Keratinocyte (primary cell): ENCODE measurements at regions not wholly inside any gene's neighbourhood (a gene's known extent, or its start where the extent isn't known, plus 50 kb on each side); places are given as distances from the start of the nearest gene placed in this dataset.

Experiments used
- DNase-seq: peaks from one replicate; pipeline ENCODE4 v3.0.0-alpha.2; 2011; ENCODE audit warnings: low read depth, missing footprints, low spot score
- FAIRE-seq: peaks from 2 replicates; lab custom pipeline; 2011; peaks lifted over from hg19 to GRCh38; lab: Jason Lieb, UNC
- H2AFZ ChIP-seq: 2 replicates; pipeline ENCODE4 v1.6.0; 2012; ENCODE audit warnings: low read length, control low read depth, inconsistent platforms; ENCODE audit not compliant: control insufficient read depth
- H3K27ac ChIP-seq: 2 replicates; pipeline ENCODE4 v1.5.1; 2011; ENCODE audit warnings: low read length; ENCODE audit not compliant: control insufficient read depth, insufficient read depth
- H3K27me3 ChIP-seq: 3 replicates; pipeline ENCODE4 v1.6.0; 2011; ENCODE audit warnings: low read length; ENCODE audit not compliant: control insufficient read depth, insufficient read depth; ENCODE audit errors: extremely low read depth
- H3K36me3 ChIP-seq, 2 experiments: 2 replicates in 1 of 2; 3 replicates in 1 of 2; pipeline ENCODE4 v1.5.1; 2011; ENCODE audit warnings: low read length in 2 of 2, mild to moderate bottlenecking in 1 of 2; ENCODE audit not compliant: control insufficient read depth in 2 of 2, insufficient read depth in 2 of 2; ENCODE audit errors: extremely low read depth in 1 of 2
- H3K4me1 ChIP-seq: 3 replicates; pipeline ENCODE4 v1.5.1; 2011; ENCODE audit warnings: low read length; ENCODE audit not compliant: control insufficient read depth, insufficient read depth; ENCODE audit errors: extremely low read depth
- H3K4me2 ChIP-seq: 3 replicates; pipeline ENCODE4 v1.6.0; 2011; ENCODE audit warnings: low read depth, low read length; ENCODE audit not compliant: control insufficient read depth, insufficient read depth; ENCODE audit errors: extremely low read depth
- H3K4me3 ChIP-seq, 3 experiments: fragments of 200-600 bp in 1 of 3; sonication (generic) in 1 of 3; 2 replicates in 2 of 3; 3 replicates in 1 of 3; pipeline ENCODE4 v1.5.1; 2011 to 2016; ENCODE audit warnings: low read length in 3 of 3, mild to moderate bottlenecking in 3 of 3, control low read depth in 2 of 3, inconsistent platforms in 1 of 3, low read depth in 1 of 3, mixed read lengths in 1 of 3, mixed run types in 1 of 3, moderate library complexity in 1 of 3; ENCODE audit not compliant: control insufficient read depth in 2 of 3, insufficient read depth in 2 of 3; ENCODE audit errors: extremely low read depth in 1 of 3
- H3K79me2 ChIP-seq: 2 replicates; pipeline ENCODE4 v1.6.0; 2012; ENCODE audit warnings: low read length; ENCODE audit not compliant: control insufficient read depth, insufficient read depth
- H3K9ac ChIP-seq: 3 replicates; pipeline ENCODE4 v1.6.0; 2011; ENCODE audit warnings: low read length; ENCODE audit not compliant: control insufficient read depth, insufficient read depth; ENCODE audit errors: extremely low read depth
- H3K9me1 ChIP-seq: 3 replicates; pipeline ENCODE4 v1.6.0; 2011; ENCODE audit warnings: low read length; ENCODE audit not compliant: control insufficient read depth, insufficient read depth; ENCODE audit errors: extremely low read depth
- H3K9me3 ChIP-seq: 2 replicates; pipeline ENCODE4 v1.5.1; 2012; ENCODE audit warnings: low read depth, low read length; ENCODE audit not compliant: control insufficient read depth
- H4K20me1 ChIP-seq: 3 replicates; pipeline ENCODE4 v1.6.0; 2011; ENCODE audit warnings: low read length; ENCODE audit not compliant: control insufficient read depth, insufficient read depth; ENCODE audit errors: extremely low read depth
- EZH2 ChIP-seq: IDR thresholded peaks from one replicate; pipeline ENCODE4 v1.6.1; 2012; ENCODE audit warnings: inconsistent platforms, mild to moderate bottlenecking, low read length, moderate library complexity
- dilution Hi-C: fragments of 300-500 bp; cut with MboI; formaldehyde crosslinking; loops from one replicate; pipeline ENCODE4 v1.7.0; 2020; ENCODE audit warnings: low sequenced_read_pairs; ENCODE audit not compliant: extremely low pct_ligation_motif_present
- TF ChIP-seq, protein P1 (sequence below), 3 experiments: IDR thresholded peaks in 1 of 3; conservative IDR thresholded peaks in 1 of 3; optimal IDR thresholded peaks in 1 of 3; 2 replicates in 2 of 3; 3 replicates in 1 of 3; pipeline versions ENCODE3 to v1.5.1; 2011; ENCODE audit warnings: low read length in 3 of 3, mild to moderate bottlenecking in 3 of 3, moderate library complexity in 2 of 3, control low read depth in 1 of 3, inconsistent platforms in 1 of 3; ENCODE audit not compliant: insufficient read depth in 2 of 3; ENCODE audit errors: extremely low read depth in 1 of 3

DNA sequence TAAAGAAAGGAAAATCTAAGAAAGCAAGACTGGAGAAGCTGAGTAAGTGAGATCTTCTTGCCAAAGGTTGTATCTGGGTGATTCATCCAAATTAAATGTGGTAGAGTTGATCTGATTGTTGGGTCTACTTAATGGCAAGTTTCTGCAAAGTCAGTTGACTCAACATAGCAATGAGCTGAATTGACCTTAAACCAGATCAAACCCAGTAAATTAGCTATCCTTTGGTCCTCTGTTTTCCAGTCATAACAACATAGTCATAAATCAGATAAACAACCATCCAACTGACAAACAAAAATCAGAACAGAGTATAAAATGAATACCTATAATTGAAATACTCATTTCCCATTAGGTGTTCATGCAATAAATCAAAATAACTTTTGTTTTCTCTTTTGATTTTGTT lies 142.6 kb upstream of the CFAP20DC start:
- H3K36me3 ChIP-seq, result no peaks in the 10 kb centered on the region
- H3K4me3 ChIP-seq, result no peak overlapping the region
- no peaks in the 10 kb centered on the region for H3K9me3 ChIP-seq
- H2AFZ ChIP-seq, result no peak overlapping the region
- peak overlapping the region; percentile 74 for H3K27ac ChIP-seq
- no peak overlapping the region for H3K9ac ChIP-seq
- H3K4me1 ChIP-seq, result peaks cover 28% of the 10 kb centered on the region
- FAIRE-seq (peak; percentile 69), DNase-seq (peak; percentile 83)
- dilution Hi-C loops, result no loop called here
- TF ChIP-seq, protein P1, sequence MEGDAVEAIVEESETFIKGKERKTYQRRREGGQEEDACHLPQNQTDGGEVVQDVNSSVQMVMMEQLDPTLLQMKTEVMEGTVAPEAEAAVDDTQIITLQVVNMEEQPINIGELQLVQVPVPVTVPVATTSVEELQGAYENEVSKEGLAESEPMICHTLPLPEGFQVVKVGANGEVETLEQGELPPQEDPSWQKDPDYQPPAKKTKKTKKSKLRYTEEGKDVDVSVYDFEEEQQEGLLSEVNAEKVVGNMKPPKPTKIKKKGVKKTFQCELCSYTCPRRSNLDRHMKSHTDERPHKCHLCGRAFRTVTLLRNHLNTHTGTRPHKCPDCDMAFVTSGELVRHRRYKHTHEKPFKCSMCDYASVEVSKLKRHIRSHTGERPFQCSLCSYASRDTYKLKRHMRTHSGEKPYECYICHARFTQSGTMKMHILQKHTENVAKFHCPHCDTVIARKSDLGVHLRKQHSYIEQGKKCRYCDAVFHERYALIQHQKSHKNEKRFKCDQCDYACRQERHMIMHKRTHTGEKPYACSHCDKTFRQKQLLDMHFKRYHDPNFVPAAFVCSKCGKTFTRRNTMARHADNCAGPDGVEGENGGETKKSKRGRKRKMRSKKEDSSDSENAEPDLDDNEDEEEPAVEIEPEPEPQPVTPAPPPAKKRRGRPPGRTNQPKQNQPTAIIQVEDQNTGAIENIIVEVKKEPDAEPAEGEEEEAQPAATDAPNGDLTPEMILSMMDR (optimal IDR thresholded peaks at IDR 0.05 in 1 of 3, IDR thresholded peaks at IDR 0.05 in 1 of 3, conservative IDR thresholded peaks at IDR 0.05 in 1 of 3; ENCODE audit: extremely low read depth in 1 of 3, insufficient read depth in 2 of 3, low read length in 3 of 3), result no peak
- TF ChIP-seq EZH2, result no peak
- no peaks in the 10 kb centered on the region for H3K27me3 ChIP-seq
- no peaks in the 10 kb centered on the region for H3K79me2 ChIP-seq
- H3K4me2 ChIP-seq, result peak overlapping the region; percentile 54
- H4K20me1 ChIP-seq, result no peaks in the 10 kb centered on the region
- no peaks in the 10 kb centered on the region for H3K9me1 ChIP-seq

DNA sequence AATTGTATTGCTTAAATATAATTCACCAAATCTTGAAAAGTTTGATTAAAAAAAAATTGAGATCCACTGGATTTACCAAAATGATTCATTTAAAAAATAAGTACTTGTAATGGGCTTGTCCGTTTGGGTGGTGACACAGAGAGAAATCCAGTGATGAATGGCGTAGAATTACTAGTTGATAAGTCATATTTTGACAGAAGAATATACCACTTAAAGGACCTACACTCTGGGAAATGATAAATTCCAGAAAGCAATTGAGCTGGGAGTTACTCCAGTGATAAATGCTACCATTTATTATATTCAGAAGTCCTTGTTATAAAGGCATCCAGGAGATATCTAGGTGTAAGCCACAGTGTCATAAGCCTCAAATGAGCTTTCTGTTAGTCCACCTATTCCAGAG lies 141.8 kb upstream of the CFAP20DC start:
- peak overlapping the region; percentile 74 for H3K27ac ChIP-seq

More for the DNA sequence above, 141.8 kb upstream of the CFAP20DC start:
- DNase-seq (no peak), FAIRE-seq (no peak)
- H3K9ac ChIP-seq, result no peak overlapping the region
- no peaks in the 10 kb centered on the region for H3K9me3 ChIP-seq
- peaks cover 28% of the 10 kb centered on the region for H3K4me1 ChIP-seq
- no peaks in the 10 kb centered on the region for H3K27me3 ChIP-seq
- no peak for TF ChIP-seq EZH2
- TF ChIP-seq, protein P1 (optimal IDR thresholded peaks at IDR 0.05 in 1 of 3, IDR thresholded peaks at IDR 0.05 in 1 of 3, conservative IDR thresholded peaks at IDR 0.05 in 1 of 3; ENCODE audit: extremely low read depth in 1 of 3, insufficient read depth in 2 of 3, low read length in 3 of 3), result no peak
- H3K79me2 ChIP-seq, result no peaks in the 10 kb centered on the region
- no peaks in the 10 kb centered on the region for H3K36me3 ChIP-seq
- dilution Hi-C loops, result no loop called here
- H3K9me1 ChIP-seq, result no peaks in the 10 kb centered on the region
- H2AFZ ChIP-seq, result peak overlapping the region; percentile 72
- H3K4me2 ChIP-seq, result peak overlapping the region; percentile 54
- no peak overlapping the region for H3K4me3 ChIP-seq
- H4K20me1 ChIP-seq, result no peaks in the 10 kb centered on the region
